WI38 (cell line): ENCODE measurements at regions not wholly inside any gene's neighbourhood (a gene's known extent, or its start where the extent isn't known, plus 50 kb on each side); places are given as distances from the start of the nearest gene placed in this dataset.

Source experiments
- H3K4me3 ChIP-seq: 2 replicates; pipeline ENCODE4 v1.5.1; 2011; ENCODE audit warnings: low read depth, mild to moderate bottlenecking, control low read depth, low read length
- CTCF ChIP-seq: IDR thresholded peaks from 2 replicates; pipeline ENCODE4 v1.5.1; 2012; ENCODE audit warnings: low read depth, mild to moderate bottlenecking, control low read depth, low read length

- TF ChIP-seq CTCF = no peak
Observed at GRCh38 chr2:121919803-121920202, 164.4 kb downstream of the TSN start.

GRCh38 chr2:121925466-121925865 is 170.0 kb downstream of the TSN start:
- H3K4me3 ChIP-seq = no peak overlapping the region
- TF ChIP-seq CTCF = no peak

More at GRCh38 chr2:121919803-121920202, 164.4 kb downstream of the TSN start:
- H3K4me3 ChIP-seq = no peak overlapping the region

GRCh38 chr2:121943285-121943684 is 187.8 kb downstream of the TSN start:
- no peak for TF ChIP-seq CTCF
- no peak overlapping the region for H3K4me3 ChIP-seq

GRCh38 chr2:121944072-121944831 is 188.8 kb downstream of the TSN start:
- H3K4me3 ChIP-seq = no peak overlapping the region
- TF ChIP-seq CTCF = no peak

GRCh38 chr2:121947674-121948073 is 192.2 kb downstream of the TSN start:
- no peak for TF ChIP-seq CTCF
- no peak overlapping the region for H3K4me3 ChIP-seq

GRCh38 chr2:121949271-121949670 is 193.8 kb downstream of the TSN start:
- H3K4me3 ChIP-seq = no peak overlapping the region
- TF ChIP-seq CTCF = no peak

- TF ChIP-seq CTCF = no peak
- no peak overlapping the region for H3K4me3 ChIP-seq
Observed at GRCh38 chr2:121955426-121955825, 200.0 kb downstream of the TSN start.
